ENCODE measurements at regions not wholly inside any gene's neighbourhood (a gene's known extent, or its start where the extent isn't known, plus 50 kb on each side); places are given as distances from the start of the nearest gene placed in this dataset.
A peak's percentile ranks its signal among the peaks of the same experiment; 100 is the strongest.

- Histone ChIP-seq H3K27me3 (no peaks in the 10 kb centered on the region), H3K4me3 (no peak overlapping the region), H3K27ac (no peak overlapping the region), H3K4me1 (no peaks in the 10 kb centered on the region), H3K36me3 (no peaks in the 10 kb centered on the region), H3K9me3 (no peaks in the 10 kb centered on the region)
- 60 to 62% methylated on average over 20 of the region's 20 CpGs for WGBS, 2 donors
- TF ChIP-seq POLR2A (IDR thresholded peaks at IDR 0.05) (no peak), POLR2AphosphoS5 (IDR thresholded peaks at IDR 0.05) (no peak), CTCF (IDR thresholded peaks at IDR 0.05) (no peak), EP300 (IDR thresholded peaks at IDR 0.05) (no peak)
- ATAC-seq (ENCODE audit: low FRiP score in 2 of 2) (peak in 1 of 2 donors; percentile 52), DNase-seq (peak in 1 of 2 donors; percentile 10)
These were observed 457.0 kb upstream of the ZFHX3 start for GRCh38 chr16:73504591-73505575.

GRCh38 chr16:73503093-73503492 lies 455.2 kb upstream of the ZFHX3 start:
- Histone ChIP-seq H3K9me3 (no peaks in the 10 kb centered on the region), H3K4me3 (no peak overlapping the region), H3K27me3 (no peaks in the 10 kb centered on the region), H3K27ac (no peak overlapping the region), H3K36me3 (no peaks in the 10 kb centered on the region), H3K4me1 (no peaks in the 10 kb centered on the region)
- WGBS, 2 donors, result 84 to 85% methylated on average over 6 to 8 of the region's 8 CpGs
- no peak for TF ChIP-seq POLR2A (IDR thresholded peaks at IDR 0.05)
- TF ChIP-seq POLR2AphosphoS5 (IDR thresholded peaks at IDR 0.05), result no peak
- no peak for TF ChIP-seq CTCF (IDR thresholded peaks at IDR 0.05)
- no peak for TF ChIP-seq EP300 (IDR thresholded peaks at IDR 0.05)
- DNase-seq (no peak), ATAC-seq (ENCODE audit: low FRiP score in 2 of 2) (no peak)

GRCh38 chr16:73499276-73499675 lies 451.3 kb upstream of the ZFHX3 start:
- TF ChIP-seq CTCF (IDR thresholded peaks at IDR 0.05) (no peak), POLR2A (IDR thresholded peaks at IDR 0.05) (no peak), EP300 (IDR thresholded peaks at IDR 0.05) (no peak), POLR2AphosphoS5 (IDR thresholded peaks at IDR 0.05) (no peak)
- Histone ChIP-seq H3K27me3 (no peaks in the 10 kb centered on the region), H3K36me3 (no peaks in the 10 kb centered on the region), H3K4me3 (no peak overlapping the region), H3K4me1 (no peaks in the 10 kb centered on the region), H3K9me3 (no peaks in the 10 kb centered on the region), H3K27ac (no peak overlapping the region)
- no peak for DNase-seq
- ATAC-seq (ENCODE audit: low FRiP score in 2 of 2), result no peak
- 92 to 98% methylated on average over 10 of the region's 10 CpGs for WGBS, 2 donors

GRCh38 chr16:73485880-73486279 lies 438.0 kb upstream of the ZFHX3 start:
- no peaks in the 10 kb centered on the region for H3K9me3 ChIP-seq
- TF ChIP-seq POLR2AphosphoS5 (IDR thresholded peaks at IDR 0.05) (no peak), POLR2A (IDR thresholded peaks at IDR 0.05) (no peak), CTCF (IDR thresholded peaks at IDR 0.05) (no peak), EP300 (IDR thresholded peaks at IDR 0.05) (no peak)
- no peaks in the 10 kb centered on the region for H3K36me3 ChIP-seq
- 62 to 68% methylated on average over 4 of the region's 4 CpGs for WGBS, 2 donors
- no peak overlapping the region for H3K27ac ChIP-seq
- H3K4me3 ChIP-seq, result no peak overlapping the region
- no peak for ATAC-seq (ENCODE audit: low FRiP score in 2 of 2)
- no peak for DNase-seq
- H3K4me1 ChIP-seq, result no peaks in the 10 kb centered on the region
- no peaks in the 10 kb centered on the region for H3K27me3 ChIP-seq

Measured in upper lobe of left lung (tissue), 6 donors.